Panc1 (cell line): ENCODE measurements at regions not wholly inside any gene's neighbourhood (a gene's known extent, or its start where the extent isn't known, plus 50 kb on each side); places are given as distances from the start of the nearest gene placed in this dataset.

Experiments
- ATAC-seq: fragments of 200-7000 bp; cut with Tn5 transposase; 2 replicates; pipeline ENCODE4 v1.9.1; 2020; ENCODE audit warnings: mild to moderate bottlenecking, moderate library complexity
- BruUV-seq: library from RNA; stranded (reverse); fragments of 400-500 nt; replicated peaks from 2 replicates; lab custom pipeline; 2021; lab: Mats Ljungman, UMichigan
- CTCF ChIA-PET: fragments of 300-600 bp; sonication (Branson Sonifier 250); formaldehyde crosslinking; loops from one replicate; lab custom pipeline; 2022; ENCODE audit warnings: antibody characterized with exemption; lab: Charles Lee
- POLR2A ChIA-PET: fragments of 300-600 bp; sonication (Branson Sonifier 250); formaldehyde crosslinking; loops from one replicate; lab custom pipeline; 2022; ENCODE audit warnings: antibody characterized with exemption; lab: Charles Lee
- DNase-seq: peaks from one replicate; pipeline ENCODE4 v3.0.0-alpha.2; 2010; ENCODE audit warnings: low read depth, low spot score
- H3K27ac ChIP-seq: 2 replicates; pipeline ENCODE4 v1.5.1; 2011; ENCODE audit warnings: mild to moderate bottlenecking, low read length, inconsistent platforms
- H3K27me3 ChIP-seq: fragments of 200-500 bp; sonication (Bioruptor generic); 2 replicates; pipeline ENCODE4 v1.6.0; 2014; ENCODE audit warnings: low read length, inconsistent platforms; ENCODE audit not compliant: control insufficient read depth, insufficient read depth
- H3K36me3 ChIP-seq: fragments of 200-500 bp; sonication (Bioruptor generic); 2 replicates; pipeline ENCODE4 v1.5.1; 2014; ENCODE audit warnings: inconsistent platforms, mild to moderate bottlenecking, low read length, moderate library complexity; ENCODE audit not compliant: control insufficient read depth, insufficient read depth
- H3K4me1 ChIP-seq: 2 replicates; pipeline ENCODE4 v1.5.1; 2011; ENCODE audit warnings: inconsistent platforms, mild to moderate bottlenecking, low read length, moderate library complexity; ENCODE audit not compliant: control insufficient read depth, insufficient read depth
- H3K4me3 ChIP-seq, 2 experiments: 2 replicates each; pipeline ENCODE4 v1.5.1; 2011 to 2012; ENCODE audit warnings: low read depth in 2 of 2, low read length in 2 of 2, mild to moderate bottlenecking in 2 of 2, inconsistent platforms in 1 of 2, moderate library complexity in 1 of 2
- H3K9me3 ChIP-seq: fragments of 200-500 bp; sonication (Bioruptor generic); 2 replicates; pipeline ENCODE4 v1.5.1; 2014; ENCODE audit warnings: low read depth, mild to moderate bottlenecking, inconsistent platforms, low read length, moderate library complexity; ENCODE audit not compliant: control insufficient read depth, insufficient read depth
- POLR2AphosphoS5 ChIP-seq: IDR thresholded peaks from 2 replicates; pipeline ENCODE4 v1.6.1; 2012; ENCODE audit warnings: mild to moderate bottlenecking, low read depth, low read length, moderate library complexity
- SIN3A ChIP-seq: IDR thresholded peaks from 2 replicates; pipeline ENCODE4 v1.6.1; 2012; ENCODE audit warnings: low read depth, mild to moderate bottlenecking, low read length, moderate library complexity, borderline replicate concordance; ENCODE audit not compliant: insufficient read depth
- TCF7L2 ChIP-seq: IDR thresholded peaks from 2 replicates; pipeline ENCODE4 v1.6.1; 2011; ENCODE audit warnings: mild to moderate bottlenecking, low read depth, low read length, inconsistent platforms
- in situ Hi-C: cut with HindIII; loops from 2 replicates; pipeline ENCODE4 v1.10.0; 2016; ENCODE audit warnings: low sequenced_read_pairs, low pct_unique_long_range_greater_than_20kb
- intact Hi-C: fragments of 100-400 bp; cut with micrococcal nuclease; formaldehyde crosslinking; loops from one replicate; pipeline ENCODE4 v1.10.0; 2022; ENCODE audit not compliant: unreplicated experiment
- TF ChIP-seq, protein P1 (sequence below): fragments of 450-650 bp; IDR thresholded peaks from 2 replicates; pipeline ENCODE4 v1.5.1; 2017; ENCODE audit warnings: mild to moderate bottlenecking
- TF ChIP-seq, protein P2 (sequence below), 2 experiments: IDR thresholded peaks; 2 replicates each; pipeline ENCODE4 v1.6.1; 2011 to 2012; ENCODE audit warnings: low read depth in 2 of 2, control low read depth in 1 of 2, low read length in 1 of 2, mild to moderate bottlenecking in 1 of 2, moderate library complexity in 1 of 2; ENCODE audit not compliant: insufficient read depth in 1 of 2

DNA sequence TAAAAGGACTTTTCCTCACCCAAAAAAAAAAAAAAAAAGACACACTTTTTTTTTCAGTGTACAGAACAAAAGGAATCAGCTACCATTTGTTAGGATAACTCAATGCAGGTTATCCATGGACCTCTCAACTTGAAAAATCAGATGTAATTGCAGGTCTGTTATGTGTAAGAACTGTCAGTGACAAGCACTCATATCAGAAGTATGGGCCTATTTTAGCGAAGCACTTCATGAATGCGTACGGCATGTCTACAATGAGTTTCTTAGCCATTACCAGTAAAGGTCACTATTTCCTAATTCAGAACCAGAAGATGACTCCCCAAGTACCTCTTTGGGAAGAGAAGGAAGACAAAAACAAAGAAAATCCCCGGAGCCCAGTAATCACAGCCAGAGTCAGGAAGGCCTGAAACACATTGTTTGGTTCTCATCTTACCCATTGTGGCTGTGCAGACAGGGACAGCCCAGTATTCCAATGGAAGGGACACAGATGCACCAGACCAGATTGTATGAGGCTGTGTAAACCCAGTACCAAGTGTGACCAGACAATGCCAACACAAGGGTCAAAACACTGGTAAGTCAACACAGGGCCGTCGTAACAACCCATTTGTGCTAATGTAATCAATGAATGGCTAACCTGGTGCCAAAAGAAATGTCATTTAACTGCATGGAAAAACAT, 188.0 kb downstream of the PMP22 start:
- DNase-seq (no peak), ATAC-seq (no peak)
- intact Hi-C loops: no loop called here
- Histone ChIP-seq H3K4me3 (no peak overlapping the region), H3K27me3 (no peaks in the 10 kb centered on the region), H3K4me1 (no peaks in the 10 kb centered on the region), H3K27ac (no peak overlapping the region), H3K36me3 (no peaks in the 10 kb centered on the region), H3K9me3 (no peaks in the 10 kb centered on the region)
- ChIA-PET CTCF (no interaction called here), POLR2A (no interaction called here)
- in situ Hi-C loops: no loop called here
- TF ChIP-seq, protein P1, sequence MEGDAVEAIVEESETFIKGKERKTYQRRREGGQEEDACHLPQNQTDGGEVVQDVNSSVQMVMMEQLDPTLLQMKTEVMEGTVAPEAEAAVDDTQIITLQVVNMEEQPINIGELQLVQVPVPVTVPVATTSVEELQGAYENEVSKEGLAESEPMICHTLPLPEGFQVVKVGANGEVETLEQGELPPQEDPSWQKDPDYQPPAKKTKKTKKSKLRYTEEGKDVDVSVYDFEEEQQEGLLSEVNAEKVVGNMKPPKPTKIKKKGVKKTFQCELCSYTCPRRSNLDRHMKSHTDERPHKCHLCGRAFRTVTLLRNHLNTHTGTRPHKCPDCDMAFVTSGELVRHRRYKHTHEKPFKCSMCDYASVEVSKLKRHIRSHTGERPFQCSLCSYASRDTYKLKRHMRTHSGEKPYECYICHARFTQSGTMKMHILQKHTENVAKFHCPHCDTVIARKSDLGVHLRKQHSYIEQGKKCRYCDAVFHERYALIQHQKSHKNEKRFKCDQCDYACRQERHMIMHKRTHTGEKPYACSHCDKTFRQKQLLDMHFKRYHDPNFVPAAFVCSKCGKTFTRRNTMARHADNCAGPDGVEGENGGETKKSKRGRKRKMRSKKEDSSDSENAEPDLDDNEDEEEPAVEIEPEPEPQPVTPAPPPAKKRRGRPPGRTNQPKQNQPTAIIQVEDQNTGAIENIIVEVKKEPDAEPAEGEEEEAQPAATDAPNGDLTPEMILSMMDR: no peak
- no peak for TF ChIP-seq SIN3A
- no peak for TF ChIP-seq TCF7L2
- TF ChIP-seq, protein P2, sequence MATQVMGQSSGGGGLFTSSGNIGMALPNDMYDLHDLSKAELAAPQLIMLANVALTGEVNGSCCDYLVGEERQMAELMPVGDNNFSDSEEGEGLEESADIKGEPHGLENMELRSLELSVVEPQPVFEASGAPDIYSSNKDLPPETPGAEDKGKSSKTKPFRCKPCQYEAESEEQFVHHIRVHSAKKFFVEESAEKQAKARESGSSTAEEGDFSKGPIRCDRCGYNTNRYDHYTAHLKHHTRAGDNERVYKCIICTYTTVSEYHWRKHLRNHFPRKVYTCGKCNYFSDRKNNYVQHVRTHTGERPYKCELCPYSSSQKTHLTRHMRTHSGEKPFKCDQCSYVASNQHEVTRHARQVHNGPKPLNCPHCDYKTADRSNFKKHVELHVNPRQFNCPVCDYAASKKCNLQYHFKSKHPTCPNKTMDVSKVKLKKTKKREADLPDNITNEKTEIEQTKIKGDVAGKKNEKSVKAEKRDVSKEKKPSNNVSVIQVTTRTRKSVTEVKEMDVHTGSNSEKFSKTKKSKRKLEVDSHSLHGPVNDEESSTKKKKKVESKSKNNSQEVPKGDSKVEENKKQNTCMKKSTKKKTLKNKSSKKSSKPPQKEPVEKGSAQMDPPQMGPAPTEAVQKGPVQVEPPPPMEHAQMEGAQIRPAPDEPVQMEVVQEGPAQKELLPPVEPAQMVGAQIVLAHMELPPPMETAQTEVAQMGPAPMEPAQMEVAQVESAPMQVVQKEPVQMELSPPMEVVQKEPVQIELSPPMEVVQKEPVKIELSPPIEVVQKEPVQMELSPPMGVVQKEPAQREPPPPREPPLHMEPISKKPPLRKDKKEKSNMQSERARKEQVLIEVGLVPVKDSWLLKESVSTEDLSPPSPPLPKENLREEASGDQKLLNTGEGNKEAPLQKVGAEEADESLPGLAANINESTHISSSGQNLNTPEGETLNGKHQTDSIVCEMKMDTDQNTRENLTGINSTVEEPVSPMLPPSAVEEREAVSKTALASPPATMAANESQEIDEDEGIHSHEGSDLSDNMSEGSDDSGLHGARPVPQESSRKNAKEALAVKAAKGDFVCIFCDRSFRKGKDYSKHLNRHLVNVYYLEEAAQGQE (IDR thresholded peaks at IDR 0.05; ENCODE audit: insufficient read depth in 1 of 2, low read depth in 2 of 2, low read length in 1 of 2): no peak
- no peak for TF ChIP-seq POLR2AphosphoS5
- BruUV-seq: no TSS peak

DNA sequence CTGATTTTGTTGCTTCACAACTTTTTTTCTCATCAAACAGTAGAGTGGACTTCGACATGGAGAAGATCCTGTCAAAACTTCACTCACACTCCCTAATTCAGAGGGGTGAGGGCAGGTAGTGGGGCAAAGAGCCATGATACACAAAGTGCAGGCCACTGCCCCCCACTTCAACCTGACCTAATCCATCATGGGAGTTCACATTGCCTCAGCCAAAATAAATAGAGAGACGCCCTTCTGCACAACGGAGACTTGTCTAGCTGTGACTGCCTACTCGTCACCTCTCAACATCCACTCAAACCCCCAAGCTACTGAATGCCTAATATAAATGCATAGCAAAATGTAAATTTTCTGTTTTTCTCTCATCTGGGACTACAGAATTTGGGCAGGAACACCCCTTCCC, 213.2 kb downstream of the PMP22 start:
- Histone ChIP-seq H3K9me3 (no peaks in the 10 kb centered on the region), H3K27ac (no peak overlapping the region), H3K4me3 (no peak overlapping the region), H3K27me3 (no peaks in the 10 kb centered on the region), H3K36me3 (no peaks in the 10 kb centered on the region), H3K4me1 (no peaks in the 10 kb centered on the region)
- BruUV-seq: no TSS peak
- intact Hi-C loops: no loop called here
- DNase-seq: no peak
- ChIA-PET CTCF (no interaction called here), POLR2A (no interaction called here)
- ATAC-seq: no peak
- TF ChIP-seq POLR2AphosphoS5 (no peak), TCF7L2 (no peak), SIN3A (no peak)
- TF ChIP-seq, protein P2 (IDR thresholded peaks at IDR 0.05; ENCODE audit: insufficient read depth in 1 of 2, low read depth in 2 of 2, low read length in 1 of 2): no peak
- TF ChIP-seq, protein P1: no peak
- in situ Hi-C loops: no loop called here
